Stimulated activated CD8-positive, alpha-beta memory T cell treated with anti-CD3 and anti-CD28 coated beads, Interleukin-7, amount 100 ng/mL, for 4 hours (primary cell): ENCODE measurements at regions not wholly inside any gene's neighbourhood (a gene's known extent, or its start where the extent isn't known, plus 50 kb on each side); places are given as distances from the start of the nearest gene placed in this dataset.
"Not testable (repeated sequence)": the region's sequence is repeated elsewhere in the genome, so short reads cannot be mapped to it uniquely, and the experiment has no call there.

Experiments
- DNase-seq, 2 donors: peaks; one replicate each; pipeline ENCODE4 v3.0.0-alpha.2; 2020; ENCODE audit warnings: low read depth in 2 of 2

- DNase-seq: no peak
Observed at GRCh38 chr13:31385540-31385939, 185.8 kb downstream of the B3GLCT start.

- DNase-seq: no peak
Observed at GRCh38 chr13:31394506-31394905, 194.7 kb downstream of the B3GLCT start.

- DNase-seq: no peak
Observed at GRCh38 chr13:31395090-31395489, 195.3 kb downstream of the B3GLCT start.

- no peak for DNase-seq
Observed at GRCh38 chr13:31399690-31400089, 199.9 kb downstream of the B3GLCT start.

- DNase-seq: not testable (repeated sequence)
Observed at GRCh38 chr13:31403711-31404110, 203.9 kb downstream of the B3GLCT start.

- no peak for DNase-seq
Observed at GRCh38 chr13:31408927-31409326, 209.2 kb downstream of the B3GLCT start.

- no peak for DNase-seq
Observed at GRCh38 chr13:31409678-31410356, 210.0 kb downstream of the B3GLCT start.

GRCh38 chr13:31413516-31413915 lies 213.7 kb downstream of the B3GLCT start:
- DNase-seq: no peak

GRCh38 chr13:31416066-31416465 lies 216.3 kb downstream of the B3GLCT start:
- DNase-seq: no peak

GRCh38 chr13:31418186-31418585 lies 218.4 kb downstream of the B3GLCT start:
- no peak for DNase-seq

GRCh38 chr13:31421756-31422155 lies 222.0 kb downstream of the B3GLCT start:
- no peak for DNase-seq

- peak; percentile 16 to 20 for DNase-seq
Observed at GRCh38 chr13:31424130-31424729, 224.5 kb downstream of the B3GLCT start.

GRCh38 chr13:31426395-31426794 lies 226.6 kb downstream of the B3GLCT start:
- DNase-seq: no peak

GRCh38 chr13:31427151-31428100 lies 227.7 kb downstream of the B3GLCT start:
- DNase-seq: no peak

- DNase-seq: peak in 1 of 2 donors; percentile 17
Observed at GRCh38 chr13:31431722-31432137, 232.0 kb downstream of the B3GLCT start.

GRCh38 chr13:31433207-31433606 lies 233.4 kb downstream of the B3GLCT start:
- no peak for DNase-seq

GRCh38 chr13:31433746-31434145 lies 234.0 kb downstream of the B3GLCT start:
- DNase-seq: no peak

- no peak for DNase-seq
Observed at GRCh38 chr13:31434613-31435012, 234.8 kb downstream of the B3GLCT start.

- DNase-seq: no peak
Observed at GRCh38 chr13:31435536-31435935, 235.8 kb downstream of the B3GLCT start.

GRCh38 chr13:31436478-31436877 lies 236.7 kb downstream of the B3GLCT start:
- DNase-seq: no peak

- no peak for DNase-seq
Observed at GRCh38 chr13:31437975-31438374, 238.2 kb downstream of the B3GLCT start.

GRCh38 chr13:31440132-31440531 lies 240.4 kb downstream of the B3GLCT start:
- DNase-seq: no peak
